ENCODE measurements at regions not wholly inside any gene's neighbourhood (a gene's known extent, or its start where the extent isn't known, plus 50 kb on each side); places are given as distances from the start of the nearest gene placed in this dataset.

GRCh38 chr18:30527917-30528316 lies 514.6 kb downstream of the DSC3 start (continued):
- TF ChIP-seq CSRNP3 (CRISPR knock-in tag; IDR thresholded peaks at IDR 0.05) (no peak), ZC3H10 (CRISPR knock-in tag; IDR thresholded peaks at IDR 0.05) (no peak), ZFP30 (CRISPR knock-in tag; IDR thresholded peaks at IDR 0.05) (no peak), ZFP3 (CRISPR knock-in tag; IDR thresholded peaks at IDR 0.05) (no peak), POU6F1 (CRISPR knock-in tag; IDR thresholded peaks at IDR 0.05; ENCODE audit: borderline replicate concordance, low read depth) (no peak), PPARA (CRISPR knock-in tag; IDR thresholded peaks at IDR 0.05; ENCODE audit: borderline replicate concordance) (no peak), ZNF8 (CRISPR knock-in tag; IDR thresholded peaks at IDR 0.05) (no peak), ESRRG (CRISPR knock-in tag; IDR thresholded peaks at IDR 0.05) (no peak), PATZ1 (CRISPR knock-in tag; IDR thresholded peaks at IDR 0.05; ENCODE audit: borderline replicate concordance) (no peak), ARNTL (CRISPR knock-in tag; IDR thresholded peaks at IDR 0.05; ENCODE audit: borderline replicate concordance, low read depth) (no peak), CSDC2 (CRISPR knock-in tag; IDR thresholded peaks at IDR 0.05) (no peak), RARB (CRISPR knock-in tag; IDR thresholded peaks at IDR 0.05) (no peak), TCF4 (CRISPR knock-in tag; IDR thresholded peaks at IDR 0.05; ENCODE audit: borderline replicate concordance) (no peak), ZNF70 (CRISPR knock-in tag; IDR thresholded peaks at IDR 0.05) (no peak)

- ATAC-seq, result no peak
- no peak for TF ChIP-seq POU6F1 (CRISPR knock-in tag; IDR thresholded peaks at IDR 0.05; ENCODE audit: borderline replicate concordance, low read depth)
- TF ChIP-seq PATZ1 (CRISPR knock-in tag; IDR thresholded peaks at IDR 0.05; ENCODE audit: borderline replicate concordance), result no peak
- no peak for TF ChIP-seq CSDC2 (CRISPR knock-in tag; IDR thresholded peaks at IDR 0.05)
- TF ChIP-seq BACH2 (CRISPR knock-in tag; IDR thresholded peaks at IDR 0.05; ENCODE audit: borderline replicate concordance), result no peak
- no peak for TF ChIP-seq ZFP3 (CRISPR knock-in tag; IDR thresholded peaks at IDR 0.05)
- no peak for TF ChIP-seq ISL1 (CRISPR knock-in tag; IDR thresholded peaks at IDR 0.05)
- TF ChIP-seq ZNF8 (CRISPR knock-in tag; IDR thresholded peaks at IDR 0.05), result no peak
- no peak for TF ChIP-seq PPARA (CRISPR knock-in tag; IDR thresholded peaks at IDR 0.05; ENCODE audit: borderline replicate concordance)
- TF ChIP-seq TCF4 (CRISPR knock-in tag; IDR thresholded peaks at IDR 0.05; ENCODE audit: borderline replicate concordance), result no peak
- TF ChIP-seq ZNF565 (CRISPR knock-in tag; conservative IDR thresholded peaks at IDR 0.05; ENCODE audit: low read depth), result no peak
- TF ChIP-seq ZC3H10 (CRISPR knock-in tag; IDR thresholded peaks at IDR 0.05), result no peak
- no peak for TF ChIP-seq TSHZ2 (CRISPR knock-in tag; IDR thresholded peaks at IDR 0.05)
- no peak for TF ChIP-seq CSRNP3 (CRISPR knock-in tag; IDR thresholded peaks at IDR 0.05)
- no peak for TF ChIP-seq ARNTL (CRISPR knock-in tag; IDR thresholded peaks at IDR 0.05; ENCODE audit: borderline replicate concordance, low read depth)
- TF ChIP-seq ZFP30 (CRISPR knock-in tag; IDR thresholded peaks at IDR 0.05), result no peak
- TF ChIP-seq RARB (CRISPR knock-in tag; IDR thresholded peaks at IDR 0.05), result no peak
- TF ChIP-seq ESRRG (CRISPR knock-in tag; IDR thresholded peaks at IDR 0.05), result no peak
- TF ChIP-seq ZNF70 (CRISPR knock-in tag; IDR thresholded peaks at IDR 0.05), result no peak
- no peak for TF ChIP-seq CREB5 (CRISPR knock-in tag; IDR thresholded peaks at IDR 0.05; ENCODE audit: low read depth)
- TF ChIP-seq GLIS3 (CRISPR knock-in tag; IDR thresholded peaks at IDR 0.05), result no peak
These were observed 515.3 kb downstream of the DSC3 start for GRCh38 chr18:30527226-30527625.

Measured in SK-N-SH treated with all-trans-retinoic acid at 6 μM for 48 hours (cell line).